Sigmoid colon (tissue), 4 donors: ENCODE measurements at regions not wholly inside any gene's neighbourhood (a gene's known extent, or its start where the extent isn't known, plus 50 kb on each side); places are given as distances from the start of the nearest gene placed in this dataset.

Experiments
- CTCF ChIP-seq, 4 experiments: fragments of 450-650 bp in 3 of 4; fragments of 200-600 bp in 1 of 4; IDR thresholded peaks; one replicate each; pipeline ENCODE4 v1.5.1; 2016 to 2019; ENCODE audit warnings: antibody characterized with exemption in 4 of 4, mild to moderate bottlenecking in 3 of 4, moderate library complexity in 2 of 4
- EP300 ChIP-seq, 4 donors: sonication (generic); formaldehyde crosslinking; IDR thresholded peaks; one replicate each; pipeline ENCODE4 v1.6.1; 2017; ENCODE audit warnings: antibody characterized with exemption in 4 of 4
- POLR2A ChIP-seq, 2 donors: fragments of 450-650 bp; IDR thresholded peaks; one replicate each; pipeline ENCODE4 v1.6.1; 2016; ENCODE audit warnings: antibody characterized with exemption in 2 of 2, mild to moderate bottlenecking in 2 of 2, moderate library complexity in 2 of 2

GRCh38 chr6:10315658-10316372 is 99.1 kb downstream of the TFAP2A start:
- TF ChIP-seq CTCF (IDR thresholded peaks at IDR 0.05): no peak
- TF ChIP-seq POLR2A (IDR thresholded peaks at IDR 0.05): no peak
- no peak for TF ChIP-seq EP300 (IDR thresholded peaks at IDR 0.05)
